Bronchial epithelial cell (primary cell): ENCODE measurements at regions not wholly inside any gene's neighbourhood (a gene's known extent, or its start where the extent isn't known, plus 50 kb on each side); places are given as distances from the start of the nearest gene placed in this dataset.

Experiments
- DNase-seq: peaks from one replicate; pipeline ENCODE4 v3.0.0-alpha.2; 2010; ENCODE audit warnings: low read depth
- FAIRE-seq: peaks from 2 replicates; lab custom pipeline; 2011; peaks lifted over from hg19 to GRCh38; lab: Jason Lieb, UNC
- H3K27me3 ChIP-seq: 2 replicates; pipeline ENCODE4 v1.5.1; 2011; ENCODE audit warnings: low read length; ENCODE audit not compliant: control insufficient read depth, insufficient read depth
- H3K36me3 ChIP-seq: 2 replicates; pipeline ENCODE4 v1.5.1; 2011; ENCODE audit warnings: low read length; ENCODE audit not compliant: control insufficient read depth, insufficient read depth
- H3K4me3 ChIP-seq: 2 replicates; pipeline ENCODE4 v1.5.1; 2011; ENCODE audit warnings: mild to moderate bottlenecking, low read depth, low read length, control low read depth
- CTCF ChIP-seq: IDR thresholded peaks from 2 replicates; pipeline ENCODE4 v1.5.1; 2011; ENCODE audit warnings: mild to moderate bottlenecking, moderate library complexity, low read length, control low read depth, inconsistent platforms; ENCODE audit not compliant: insufficient read depth, severe bottlenecking

DNA sequence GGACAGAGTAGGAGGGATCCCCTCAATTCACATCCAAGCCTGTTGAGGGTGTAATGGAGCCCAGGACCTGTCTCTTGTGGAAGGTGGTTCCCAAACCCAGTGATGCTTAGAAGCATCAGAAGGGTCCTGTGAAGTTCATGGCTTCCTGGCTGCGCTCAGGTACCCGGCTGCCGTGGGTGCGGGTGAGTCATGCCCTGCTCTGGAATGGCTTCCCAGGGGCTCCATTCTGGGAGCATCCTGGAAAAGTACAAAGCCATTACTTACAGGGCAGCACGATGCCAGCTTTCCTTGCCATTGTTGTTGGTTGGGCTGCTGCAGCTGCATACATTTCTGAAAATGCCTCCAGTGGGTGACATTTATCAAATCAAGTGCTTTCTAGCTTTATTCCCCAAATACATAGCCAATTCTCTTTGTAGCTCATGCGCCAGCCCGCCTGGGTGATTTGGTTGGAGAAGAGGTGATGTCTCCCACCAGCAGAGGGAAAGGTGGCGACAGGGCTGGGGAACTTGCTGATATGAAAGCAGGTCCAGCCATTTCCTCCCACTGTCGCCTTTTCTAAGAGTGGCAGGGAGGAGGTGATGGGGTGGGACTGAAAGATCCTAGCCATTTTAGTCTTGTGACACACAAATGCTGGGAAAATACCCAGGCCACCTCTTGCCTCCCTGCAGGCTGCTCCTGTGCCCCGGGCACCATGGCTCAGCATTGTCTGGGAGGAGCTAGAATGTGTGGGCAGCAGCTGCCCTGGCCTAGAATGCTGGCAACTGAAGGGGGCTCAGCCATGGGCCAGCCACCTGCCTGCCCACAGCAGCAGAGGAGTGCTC is 65.9 kb upstream of the HPCAL1 start:
- no peak for DNase-seq
- no peaks in the 10 kb centered on the region for H3K36me3 ChIP-seq
- TF ChIP-seq CTCF, result no peak
- FAIRE-seq, result no peak
- H3K4me3 ChIP-seq, result no peak overlapping the region
- H3K27me3 ChIP-seq, result peaks cover 4% of the 10 kb centered on the region

- Histone ChIP-seq H3K27me3 (peaks cover 4% of the 10 kb centered on the region), H3K36me3 (no peaks in the 10 kb centered on the region), H3K4me3 (no peak overlapping the region)
- no peak for DNase-seq
- FAIRE-seq, result no peak
- no peak for TF ChIP-seq CTCF
Observed at GRCh38 chr2:10237392-10238321, 65.0 kb upstream of the HPCAL1 start.

DNA sequence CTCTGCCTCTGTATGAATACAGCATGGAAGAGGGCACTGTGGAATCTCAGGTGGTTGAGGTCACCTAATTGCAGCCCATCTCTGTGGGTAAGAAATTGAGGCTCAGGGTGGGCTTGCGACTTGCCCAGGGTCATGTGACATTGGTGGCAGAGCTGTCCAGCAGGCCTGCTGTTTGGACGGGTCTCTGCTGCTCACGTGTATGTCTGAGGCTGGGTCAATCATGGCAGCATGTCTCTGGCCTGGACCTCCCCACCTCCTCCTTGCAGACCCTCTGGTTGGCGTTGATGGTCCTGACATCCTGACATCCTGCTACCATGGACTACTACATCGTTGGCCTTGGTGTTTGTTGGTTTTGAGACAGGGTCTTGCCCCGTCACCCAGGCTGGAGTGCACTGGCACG is 64.3 kb upstream of the HPCAL1 start:
- Histone ChIP-seq H3K4me3 (no peak overlapping the region), H3K36me3 (no peaks in the 10 kb centered on the region), H3K27me3 (peaks cover 4% of the 10 kb centered on the region)
- DNase-seq, result no peak
- peak; percentile 90 for FAIRE-seq
- no peak for TF ChIP-seq CTCF

DNA sequence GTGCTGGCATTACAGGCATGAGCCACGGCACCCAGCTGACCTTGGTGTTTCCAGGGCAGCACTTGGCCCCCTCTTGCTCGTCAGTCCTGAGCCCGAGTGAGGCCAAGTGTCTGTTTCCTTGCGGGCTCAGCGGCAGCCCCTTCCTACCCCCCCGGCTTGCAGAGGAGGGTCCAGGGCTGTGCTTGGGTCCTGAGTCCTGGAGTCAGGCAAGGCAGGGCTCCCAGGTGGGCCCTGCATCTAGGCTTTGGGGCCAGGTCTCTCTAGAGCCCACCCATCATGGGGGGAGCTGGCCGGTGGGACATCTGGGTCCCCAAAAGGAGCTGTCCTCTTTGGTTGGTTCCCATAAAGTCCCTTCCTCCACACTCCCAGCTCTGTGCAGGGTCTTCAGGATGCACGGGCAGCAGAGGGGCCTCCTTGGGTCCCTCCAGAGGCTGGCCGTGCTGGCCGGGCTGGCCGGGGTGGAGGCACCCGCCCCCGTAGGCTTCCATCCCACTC is 63.7 kb upstream of the HPCAL1 start:
- no peak for TF ChIP-seq CTCF
- no peak for FAIRE-seq
- no peak for DNase-seq
- Histone ChIP-seq H3K4me3 (no peak overlapping the region), H3K27me3 (peaks cover 4% of the 10 kb centered on the region), H3K36me3 (no peaks in the 10 kb centered on the region)

GRCh38 chr2:10239561-10239967 is 63.1 kb upstream of the HPCAL1 start:
- Histone ChIP-seq H3K27me3 (peaks cover 4% of the 10 kb centered on the region), H3K4me3 (no peak overlapping the region), H3K36me3 (no peaks in the 10 kb centered on the region)
- no peak for DNase-seq
- no peak for TF ChIP-seq CTCF
- FAIRE-seq, result no peak
